HepG2 (cell line): ENCODE measurements at regions not wholly inside any gene's neighbourhood (a gene's known extent, or its start where the extent isn't known, plus 50 kb on each side); places are given as distances from the start of the nearest gene placed in this dataset.

ENCODE experiments used
- ATAC-seq: fragments of 200-7000 bp; cut with Tn5 transposase; 3 replicates; pipeline ENCODE4 v1.9.1; 2020; ENCODE audit warnings: mild to moderate bottlenecking, moderate library complexity
- BruUV-seq: library from RNA; stranded (reverse); fragments of 400-500 nt; replicated peaks from 2 replicates; lab custom pipeline; 2021; lab: Mats Ljungman, UMichigan
- CTCF ChIA-PET: fragments of 300-600 bp; formaldehyde crosslinking; extraction: SDS; loops from one replicate; lab custom pipeline; 2021; ENCODE audit warnings: low total read pairs, inconsistent platforms, low intra/inter-chr PET ratio; lab: Yijun Ruan, JAX
- POLR2A ChIA-PET: fragments of 350-600 bp; sonication (Branson Sonifier 250); formaldehyde crosslinking; loops from one replicate; lab custom pipeline; 2020; ENCODE audit warnings: antibody characterized with exemption, inconsistent platforms; lab: Yijun Ruan, JAX
- DNase-seq: peaks from one replicate; pipeline ENCODE4 v3.0.0-alpha.2; 2015; ENCODE audit warnings: low spot score
- FAIRE-seq: peaks from 3 replicates; lab custom pipeline; 2011; peaks lifted over from hg19 to GRCh38; lab: Jason Lieb, UNC
- H2AFZ ChIP-seq: one replicate; pipeline ENCODE4 v1.6.1; 2011; ENCODE audit warnings: low read length, inconsistent platforms
- H3K27ac ChIP-seq: fragments of 300-600 bp; 3 replicates; pipeline ENCODE4 v1.8.0; 2011; ENCODE audit warnings: mixed run types, mild to moderate bottlenecking, mixed read lengths, low read length, inconsistent platforms; ENCODE audit not compliant: insufficient read depth; ENCODE audit errors: extremely low read length
- H3K27me3 ChIP-seq, 2 experiments: fragments of 200-600 bp in 1 of 2; 2 replicates in 1 of 2; 3 replicates in 1 of 2; pipeline versions ENCODE4 v1.6.0 to v1.8.0; 2011; ENCODE audit warnings: low read length in 2 of 2, mild to moderate bottlenecking in 2 of 2, moderate library complexity in 2 of 2, inconsistent platforms in 1 of 2; ENCODE audit not compliant: insufficient read depth in 2 of 2, control insufficient read depth in 1 of 2
- H3K36me3 ChIP-seq, 2 experiments: fragments of 200-600 bp in 1 of 2; replicated peaks in 1 of 2; 2 replicates in 1 of 2; 3 replicates in 1 of 2; pipeline versions ENCODE4 v1.5.1 to v1.8.0; 2011; ENCODE audit warnings: low read length in 2 of 2, inconsistent platforms in 1 of 2; ENCODE audit not compliant: insufficient read depth in 2 of 2, control insufficient read depth in 1 of 2
- H3K4me1 ChIP-seq: 2 replicates; pipeline ENCODE4 v1.5.1; 2012; ENCODE audit warnings: low read length, inconsistent platforms; ENCODE audit not compliant: insufficient read depth
- H3K4me2 ChIP-seq: 2 replicates; pipeline ENCODE4 v1.6.0; 2011; ENCODE audit warnings: low read depth, low read length, inconsistent platforms
- H3K4me3 ChIP-seq, 3 experiments: fragments of 200-600 bp in 1 of 3; sonication (generic), shearing (Covaris generic) in 1 of 3; replicated peaks in 1 of 3; 2 replicates each; pipeline ENCODE4 v1.5.1; 2011 to 2016; ENCODE audit warnings: low read length in 3 of 3, inconsistent platforms in 2 of 3, low read depth in 2 of 3, mild to moderate bottlenecking in 2 of 3, control low read depth in 1 of 3, mixed read lengths in 1 of 3; ENCODE audit not compliant: insufficient read depth in 1 of 3
- H3K79me2 ChIP-seq: one replicate; pipeline ENCODE4 v1.6.1; 2011; ENCODE audit warnings: low read length, inconsistent platforms; ENCODE audit not compliant: insufficient read depth
- H3K9ac ChIP-seq: 2 replicates; pipeline ENCODE4 v1.6.0; 2011; ENCODE audit warnings: mild to moderate bottlenecking, low read depth, low read length, inconsistent platforms; ENCODE audit not compliant: insufficient read depth
- H3K9me3 ChIP-seq: 2 replicates; pipeline ENCODE4 v1.5.1; 2012; ENCODE audit warnings: mild to moderate bottlenecking, low read length
- H4K20me1 ChIP-seq: 2 replicates; pipeline ENCODE4 v1.6.0; 2011; ENCODE audit warnings: inconsistent platforms, mild to moderate bottlenecking, low read length, moderate library complexity; ENCODE audit not compliant: insufficient read depth
- AKNA ChIP-seq: sonication (generic); formaldehyde crosslinking; IDR thresholded peaks from 2 replicates; pipeline ENCODE4 v1.4.0; 2020; ENCODE audit warnings: missing genetic modification reagents, borderline replicate concordance
- EEA1 ChIP-seq: sonication (generic); formaldehyde crosslinking; IDR thresholded peaks from 2 replicates; pipeline ENCODE4 v1.5.1; 2020; ENCODE audit warnings: mild to moderate bottlenecking, missing genetic modification reagents, borderline replicate concordance
- FIP1L1 ChIP-seq: fragments of 200-400 bp; formaldehyde crosslinking; IDR thresholded peaks from 2 replicates; pipeline ENCODE4 v1.6.1; 2018; ENCODE audit warnings: low read depth, mild to moderate bottlenecking, low read length, moderate library complexity, borderline replicate concordance; ENCODE audit not compliant: insufficient read depth
- FUBP1 ChIP-seq: sonication (generic); formaldehyde crosslinking; IDR thresholded peaks from 2 replicates; pipeline ENCODE4 v1.5.1; 2020; ENCODE audit warnings: missing genetic modification reagents, mild to moderate bottlenecking, borderline replicate concordance
- HNF4A ChIP-seq: sonication (generic); formaldehyde crosslinking; IDR thresholded peaks from 2 replicates; pipeline ENCODE4 v1.4.0; 2020; ENCODE audit warnings: missing genetic modification reagents
- HOXA3 ChIP-seq: sonication (generic); formaldehyde crosslinking; IDR thresholded peaks from 2 replicates; pipeline ENCODE4 v1.5.0; 2020; ENCODE audit warnings: missing genetic modification reagents
- JUNB ChIP-seq: sonication (generic); formaldehyde crosslinking; IDR thresholded peaks from 2 replicates; pipeline ENCODE4 v1.8.0; 2022; ENCODE audit warnings: missing genetic modification reagents, mild to moderate bottlenecking, borderline replicate concordance
- KAT7 ChIP-seq: IDR thresholded peaks from 2 replicates; pipeline ENCODE4 v1.6.1; 2018; ENCODE audit warnings: borderline replicate concordance, missing compliant biosample characterization
- MBD4 ChIP-seq: IDR thresholded peaks from 2 replicates; pipeline ENCODE4 v1.6.1; 2012; ENCODE audit warnings: low read length, inconsistent platforms, borderline replicate concordance
- NFYB ChIP-seq: sonication (generic); formaldehyde crosslinking; IDR thresholded peaks from 2 replicates; pipeline ENCODE4 v1.4.0; 2020; ENCODE audit warnings: missing genetic modification reagents
- TOE1 ChIP-seq: sonication (generic); formaldehyde crosslinking; IDR thresholded peaks from 2 replicates; pipeline ENCODE4 v1.4.0; 2020; ENCODE audit warnings: mild to moderate bottlenecking, missing genetic modification reagents
- ZNF646 ChIP-seq: sonication (generic); formaldehyde crosslinking; IDR thresholded peaks from 2 replicates; pipeline ENCODE4 v1.9.0; 2021; ENCODE audit warnings: mild to moderate bottlenecking, missing genetic modification reagents
- WGBS: methylation state at CpG from one replicate; pipeline ENCODE4 v1.1.6; 2017; ENCODE audit warnings: low lambda C conversion rate; 5-methylcytosine and 5-hydroxymethylcytosine counted together
- in situ Hi-C: cut with HindIII; loops from 2 replicates; pipeline ENCODE4 v1.10.0; 2017; ENCODE audit warnings: low pct_unique_long_range_greater_than_20kb; ENCODE audit not compliant: extremely low pct_ligation_motif_present
- intact Hi-C: fragments of 100-400 bp; cut with micrococcal nuclease; formaldehyde crosslinking; loops from one replicate; pipeline ENCODE4 v1.10.0; 2022; ENCODE audit not compliant: unreplicated experiment

GRCh38 chr13:22662771-22663170 lies 518.0 kb upstream of the SGCG start:
- FAIRE-seq, result no peak
- WGBS, result 31% methylated on average over 4 of the region's 4 CpGs
- no TSS peak for BruUV-seq
- TF ChIP-seq HNF4A, result no peak
- no peak for TF ChIP-seq KAT7 (CRISPR knock-in tag)
- no peak for TF ChIP-seq HOXA3
- no peak for TF ChIP-seq EEA1 (CRISPR knock-in tag)
- TF ChIP-seq TOE1 (CRISPR knock-in tag), result no peak
- TF ChIP-seq MBD4, result no peak
- no peak for TF ChIP-seq AKNA
- TF ChIP-seq NFYB, result no peak
- no peak for TF ChIP-seq FUBP1 (CRISPR knock-in tag)
- no peak for TF ChIP-seq JUNB
- TF ChIP-seq ZNF646 (CRISPR knock-in tag), result no peak
- TF ChIP-seq FIP1L1, result no peak

More at GRCh38 chr13:22662771-22663170, 518.0 kb upstream of the SGCG start:
- ATAC-seq (no peak), DNase-seq (no peak)
- Histone ChIP-seq H3K9me3 (no peaks in the 10 kb centered on the region), H3K36me3 (no peaks in the 10 kb centered on the region), H3K4me1 (no peaks in the 10 kb centered on the region), H3K4me3 (no peak overlapping the region), H3K27me3 (no peaks in the 10 kb centered on the region; a peak in 1 of 5 replicates), H3K9ac (no peak overlapping the region), H3K79me2 (no peaks in the 10 kb centered on the region), H3K4me2 (no peak overlapping the region), H3K27ac (no peak overlapping the region), H4K20me1 (no peaks in the 10 kb centered on the region), H2AFZ (no peak overlapping the region)
- intact Hi-C loops, result no loop called here
- in situ Hi-C loops, result no loop called here
- POLR2A ChIA-PET, result no interaction called here
- CTCF ChIA-PET, result no interaction called here
